Neuronal stem cell (in vitro differentiated cells): ENCODE measurements at regions not wholly inside any gene's neighbourhood (a gene's known extent, or its start where the extent isn't known, plus 50 kb on each side); places are given as distances from the start of the nearest gene placed in this dataset.

Experiments used
- DNase-seq: peaks from one replicate; pipeline ENCODE4 v3.0.0-alpha.2; 2013; ENCODE audit warnings: low spot score
- H2AFZ ChIP-seq: one replicate; pipeline ENCODE4 v1.6.1; 2013; ENCODE audit warnings: mild to moderate bottlenecking, low read length, inconsistent platforms
- H2AK5ac ChIP-seq: 2 replicates; pipeline ENCODE4 v1.6.1; 2013; ENCODE audit warnings: low read depth, mild to moderate bottlenecking, inconsistent platforms, low read length, moderate library complexity, mixed read lengths
- H2BK120ac ChIP-seq: 2 replicates; pipeline ENCODE4 v1.6.1; 2013; ENCODE audit warnings: low read depth, mild to moderate bottlenecking, inconsistent platforms, low read length, moderate library complexity, mixed read lengths
- H2BK12ac ChIP-seq: one replicate; pipeline ENCODE4 v1.6.1; 2013; ENCODE audit warnings: low read length, inconsistent platforms
- H2BK15ac ChIP-seq: 2 replicates; pipeline ENCODE4 v1.6.1; 2013; ENCODE audit warnings: mild to moderate bottlenecking, low read length, inconsistent platforms, mixed read lengths
- H2BK5ac ChIP-seq: one replicate; pipeline ENCODE4 v1.6.1; 2013; ENCODE audit warnings: inconsistent platforms, mild to moderate bottlenecking, low read length, moderate library complexity
- H3K14ac ChIP-seq: one replicate; pipeline ENCODE4 v1.6.1; 2013; ENCODE audit warnings: low read length, inconsistent platforms
- H3K18ac ChIP-seq: 2 replicates; pipeline ENCODE4 v1.6.1; 2013; ENCODE audit warnings: low read length, inconsistent platforms
- H3K23ac ChIP-seq: 2 replicates; pipeline ENCODE4 v1.6.1; 2013; ENCODE audit warnings: low read depth, mild to moderate bottlenecking, mixed read lengths, low read length, inconsistent platforms; ENCODE audit not compliant: poor library complexity
- H3K27ac ChIP-seq: replicated peaks from 3 replicates; pipeline ENCODE4 v1.5.1; 2013; ENCODE audit warnings: low read length, inconsistent platforms
- H3K27me3 ChIP-seq, 3 experiments: 2 replicates each; pipeline ENCODE4 v1.6.1; 2013; ENCODE audit warnings: low read length in 3 of 3, mild to moderate bottlenecking in 2 of 3, inconsistent platforms in 1 of 3, low read depth in 1 of 3, mixed read lengths in 1 of 3, moderate library complexity in 1 of 3; ENCODE audit not compliant: control insufficient read depth in 3 of 3, insufficient read depth in 3 of 3
- H3K36me3 ChIP-seq, 2 donors: replicated peaks in 1 of 2; 2 replicates each; pipeline ENCODE4 v1.6.1; 2013; ENCODE audit warnings: low read length in 2 of 2; ENCODE audit not compliant: control insufficient read depth in 2 of 2, insufficient read depth in 2 of 2
- H3K4ac ChIP-seq: 2 replicates; pipeline ENCODE4 v1.6.1; 2013; ENCODE audit warnings: inconsistent platforms, mild to moderate bottlenecking, low read length, moderate library complexity
- H3K4me1 ChIP-seq, 2 donors: 1 replicate in 1 of 2; 2 replicates in 1 of 2; pipeline ENCODE4 v1.6.1; 2013; ENCODE audit warnings: low read length in 2 of 2, low read depth in 1 of 2; ENCODE audit not compliant: control insufficient read depth in 2 of 2, insufficient read depth in 1 of 2
- H3K4me2 ChIP-seq: one replicate; pipeline ENCODE4 v1.6.1; 2013; ENCODE audit warnings: mild to moderate bottlenecking, low read length, inconsistent platforms; ENCODE audit not compliant: insufficient read depth, poor library complexity, severe bottlenecking
- H3K4me3 ChIP-seq, 2 donors: 2 replicates each; pipeline ENCODE4 v1.5.1; 2013; ENCODE audit warnings: low read length in 2 of 2, mild to moderate bottlenecking in 2 of 2, inconsistent platforms in 1 of 2, moderate library complexity in 1 of 2
- H3K79me1 ChIP-seq: one replicate; pipeline ENCODE4 v1.6.1; 2013; ENCODE audit warnings: low read depth, mild to moderate bottlenecking, inconsistent platforms, low read length, moderate library complexity
- H3K9ac ChIP-seq: one replicate; pipeline ENCODE4 v1.6.1; 2013; ENCODE audit warnings: mild to moderate bottlenecking, low read depth, low read length, inconsistent platforms; ENCODE audit not compliant: poor library complexity
- H3K9me3 ChIP-seq, 2 donors: replicated peaks in 1 of 2; 2 replicates each; pipeline versions ENCODE3 to v1.6.1; 2013; ENCODE audit warnings: low read length in 2 of 2, mild to moderate bottlenecking in 2 of 2, inconsistent platforms in 1 of 2, low read depth in 1 of 2, mixed read lengths in 1 of 2, moderate library complexity in 1 of 2; ENCODE audit not compliant: control insufficient read depth in 2 of 2, insufficient read depth in 1 of 2
- H4K8ac ChIP-seq: one replicate; pipeline ENCODE4 v1.6.1; 2013; ENCODE audit warnings: low read depth, mild to moderate bottlenecking, inconsistent platforms, low read length, moderate library complexity
- H4K91ac ChIP-seq: one replicate; pipeline ENCODE4 v1.6.1; 2013; ENCODE audit warnings: low read length, low read depth, mild to moderate bottlenecking, inconsistent platforms; ENCODE audit not compliant: poor library complexity
- WGBS, 2 donors: extraction: QIAGEN DNeasy Blood & Tissue Kit; methylation state at CpG; one replicate each; pipeline ENCODE4 v1.1.7; 2013; ENCODE audit warnings: missing lambda C conversion rate in 2 of 2, mixed read lengths in 1 of 2; ENCODE audit not compliant: insufficient read length in 2 of 2, insufficient replicate concordance in 1 of 2; ENCODE audit errors: extremely low coverage in 2 of 2; 5-methylcytosine and 5-hydroxymethylcytosine counted together

GRCh38 chr2:60267122-60267521 lies 286.3 kb downstream of the BCL11A start:
- no peak overlapping the region for H2BK120ac ChIP-seq
- no peak overlapping the region for H3K18ac ChIP-seq
- no peaks in the 10 kb centered on the region for H3K36me3 ChIP-seq
- peaks cover 0 to 7% of the 10 kb centered on the region in 2 donors for H3K4me1 ChIP-seq
- no CpG with 5 or more reads among the region's 5 CpGs for WGBS, 2 donors
- H2AK5ac ChIP-seq = no peak overlapping the region
- no peak overlapping the region for H3K4ac ChIP-seq
- no peak overlapping the region for H2AFZ ChIP-seq
- no peak overlapping the region for H3K14ac ChIP-seq
- H3K9me3 ChIP-seq = no peaks in the 10 kb centered on the region
- no peak overlapping the region for H2BK15ac ChIP-seq
- H3K79me1 ChIP-seq = no peaks in the 10 kb centered on the region
- no peaks in the 10 kb centered on the region for H3K27me3 ChIP-seq
- H3K23ac ChIP-seq = no peak overlapping the region
- no peak overlapping the region for H2BK12ac ChIP-seq
- no peak overlapping the region for H3K4me2 ChIP-seq
- H2BK5ac ChIP-seq = no peak overlapping the region
- no peak overlapping the region for H4K91ac ChIP-seq
- no peak overlapping the region for H3K9ac ChIP-seq
- no peak overlapping the region for H3K4me3 ChIP-seq
- no peak overlapping the region for H3K27ac ChIP-seq
- no peak for DNase-seq
- no peak overlapping the region for H4K8ac ChIP-seq

- H2BK15ac ChIP-seq = no peak overlapping the region
- no peak overlapping the region for H3K4me3 ChIP-seq
- no peak overlapping the region for H2AFZ ChIP-seq
- no peak overlapping the region for H3K27ac ChIP-seq
- H3K4me2 ChIP-seq = no peak overlapping the region
- H3K4ac ChIP-seq = no peak overlapping the region
- no peak overlapping the region for H3K18ac ChIP-seq
- no peak overlapping the region for H3K9ac ChIP-seq
- no peak overlapping the region for H3K14ac ChIP-seq
- no peak for DNase-seq
- no peaks in the 10 kb centered on the region for H3K36me3 ChIP-seq
- no peaks in the 10 kb centered on the region for H3K79me1 ChIP-seq
- no peaks in the 10 kb centered on the region for H3K9me3 ChIP-seq
- H2BK120ac ChIP-seq = no peak overlapping the region
- no peak overlapping the region for H2AK5ac ChIP-seq
- peaks cover 0 to 8% of the 10 kb centered on the region in 2 donors for H3K4me1 ChIP-seq
- H3K27me3 ChIP-seq = no peaks in the 10 kb centered on the region
- H4K8ac ChIP-seq = no peak overlapping the region
- H2BK12ac ChIP-seq = no peak overlapping the region
- H3K23ac ChIP-seq = no peak overlapping the region
- no CpG with 5 or more reads among the region's 7 CpGs for WGBS, 2 donors
- no peak overlapping the region for H2BK5ac ChIP-seq
- H4K91ac ChIP-seq = no peak overlapping the region
These were observed 291.3 kb downstream of the BCL11A start for GRCh38 chr2:60262178-60262577.

GRCh38 chr2:60260639-60261296 lies 292.7 kb downstream of the BCL11A start:
- H3K4me2 ChIP-seq = no peak overlapping the region
- H3K23ac ChIP-seq = no peak overlapping the region
- H3K18ac ChIP-seq = peak overlapping the region; percentile 50
- H3K27ac ChIP-seq = no peak overlapping the region
- no peak overlapping the region for H3K4ac ChIP-seq
- no peak overlapping the region for H3K9ac ChIP-seq
- no peak overlapping the region for H2BK15ac ChIP-seq
- H2BK120ac ChIP-seq = no peak overlapping the region
- H2AK5ac ChIP-seq = no peak overlapping the region
- H3K79me1 ChIP-seq = no peaks in the 10 kb centered on the region
- H3K27me3 ChIP-seq = no peaks in the 10 kb centered on the region
- no peak overlapping the region for H4K8ac ChIP-seq
- no CpG with 5 or more reads among the region's 13 CpGs for WGBS, 2 donors
- no peak overlapping the region for H2BK5ac ChIP-seq
- no peaks in the 10 kb centered on the region for H3K36me3 ChIP-seq
- no peak for DNase-seq
- H3K14ac ChIP-seq = no peak overlapping the region
- H2BK12ac ChIP-seq = no peak overlapping the region
- no peak overlapping the region for H2AFZ ChIP-seq
- no peaks in the 10 kb centered on the region for H3K9me3 ChIP-seq
- no peak overlapping the region for H4K91ac ChIP-seq
- peaks cover 0 to 8% of the 10 kb centered on the region in 2 donors for H3K4me1 ChIP-seq
- no peak overlapping the region for H3K4me3 ChIP-seq

- H2BK5ac ChIP-seq = no peak overlapping the region
- H2AFZ ChIP-seq = no peak overlapping the region
These were observed 293.7 kb downstream of the BCL11A start for GRCh38 chr2:60259781-60260180.

More at GRCh38 chr2:60259781-60260180, 293.7 kb downstream of the BCL11A start:
- Histone ChIP-seq H3K79me1 (no peaks in the 10 kb centered on the region), H3K14ac (no peak overlapping the region), H3K4me1 (peaks cover 0 to 8% of the 10 kb centered on the region in 2 donors), H3K4ac (no peak overlapping the region), H2AK5ac (no peak overlapping the region), H3K9me3 (no peaks in the 10 kb centered on the region), H4K91ac (no peak overlapping the region), H3K27me3 (no peaks in the 10 kb centered on the region), H2BK15ac (no peak overlapping the region), H3K36me3 (no peaks in the 10 kb centered on the region), H3K18ac (no peak overlapping the region), H3K9ac (no peak overlapping the region), H3K4me3 (no peak overlapping the region), H3K27ac (no peak overlapping the region), H3K23ac (no peak overlapping the region), H4K8ac (no peak overlapping the region), H3K4me2 (no peak overlapping the region), H2BK120ac (no peak overlapping the region), H2BK12ac (no peak overlapping the region)
- WGBS, 2 donors = no CpG with 5 or more reads among the region's 1 CpG
- no peak for DNase-seq
